GM21737 (cell line): ENCODE measurements at regions not wholly inside any gene's neighbourhood (a gene's known extent, or its start where the extent isn't known, plus 50 kb on each side); places are given as distances from the start of the nearest gene placed in this dataset.

Source experiments
- ATAC-seq: cut with Tn5 transposase; IDR thresholded peaks from one replicate; pipeline ENCODE4 v1.9.1; 2021; ENCODE audit warnings: mild to moderate bottlenecking, moderate library complexity; ENCODE audit not compliant: unreplicated experiment

GRCh38 chr10:28781296-28781695 lies 104.0 kb downstream of the BAMBI start:
- no peak for ATAC-seq

GRCh38 chr10:28783087-28783486 lies 105.8 kb downstream of the BAMBI start:
- ATAC-seq, result no peak

GRCh38 chr10:28785018-28785417 lies 107.7 kb downstream of the BAMBI start:
- ATAC-seq, result no peak

- no peak for ATAC-seq
Measured at GRCh38 chr10:28788252-28788651, 110.9 kb downstream of the BAMBI start.

GRCh38 chr10:28788762-28789161 lies 111.4 kb downstream of the BAMBI start:
- no peak for ATAC-seq

GRCh38 chr10:28790146-28790545 lies 112.8 kb downstream of the BAMBI start:
- no peak for ATAC-seq

- no peak for ATAC-seq
Measured at GRCh38 chr10:28793482-28793881, 116.2 kb downstream of the BAMBI start.

- no peak for ATAC-seq
Measured at GRCh38 chr10:28794986-28795385, 117.7 kb downstream of the BAMBI start.

- no peak for ATAC-seq
Measured at GRCh38 chr10:28796606-28797512, 119.5 kb downstream of the BAMBI start.

- no peak for ATAC-seq
Measured at GRCh38 chr10:28797904-28798371, 120.6 kb downstream of the BAMBI start.

GRCh38 chr10:28798428-28798955 lies 121.2 kb downstream of the BAMBI start:
- ATAC-seq, result no peak

GRCh38 chr10:28798964-28799363 lies 121.6 kb downstream of the BAMBI start:
- no peak for ATAC-seq

- ATAC-seq, result no peak
Measured at GRCh38 chr10:28800144-28800543, 122.8 kb downstream of the BAMBI start.

- ATAC-seq, result no peak
Measured at GRCh38 chr10:28801247-28801646, 123.9 kb downstream of the BAMBI start.

- ATAC-seq, result no peak
Measured at GRCh38 chr10:28801869-28802268, 124.5 kb downstream of the BAMBI start.

GRCh38 chr10:28805390-28805789 lies 128.1 kb downstream of the BAMBI start:
- no peak for ATAC-seq

- no peak for ATAC-seq
Measured at GRCh38 chr10:28806488-28806941, 129.2 kb downstream of the BAMBI start.

- ATAC-seq, result no peak
Measured at GRCh38 chr10:28806951-28807759, 129.8 kb downstream of the BAMBI start.

GRCh38 chr10:28807760-28808613 lies 130.7 kb downstream of the BAMBI start:
- no peak for ATAC-seq

GRCh38 chr10:28808693-28809092 lies 131.4 kb downstream of the BAMBI start:
- ATAC-seq, result no peak
